Neutrophil (primary cell): ENCODE measurements at regions not wholly inside any gene's neighbourhood (a gene's known extent, or its start where the extent isn't known, plus 50 kb on each side); places are given as distances from the start of the nearest gene placed in this dataset.
"Not testable (repeated sequence)": the region's sequence is repeated elsewhere in the genome, so short reads cannot be mapped to it uniquely, and the experiment has no call there.

Experiments
- H3K27ac ChIP-seq: fragments of 200-600 bp; sonication (generic); 2 replicates; pipeline ENCODE4 v1.5.1; 2016; ENCODE audit warnings: mild to moderate bottlenecking, moderate library complexity
- H3K27me3 ChIP-seq: fragments of 200-600 bp; sonication (generic); 2 replicates; pipeline ENCODE4 v1.6.0; 2016; ENCODE audit warnings: mild to moderate bottlenecking
- H3K36me3 ChIP-seq: fragments of 200-600 bp; sonication (generic); 2 replicates; pipeline ENCODE4 v1.5.1; 2017
- H3K4me1 ChIP-seq, 2 experiments: fragments of 200-600 bp in 1 of 2; sonication (generic) in 1 of 2; 1 replicate in 1 of 2; 2 replicates in 1 of 2; pipeline versions ENCODE4 v1.5.1 to v1.6.1; 2013 to 2016; ENCODE audit warnings: low read depth in 1 of 2, low read length in 1 of 2, mild to moderate bottlenecking in 1 of 2, moderate library complexity in 1 of 2; ENCODE audit not compliant: control insufficient read depth in 1 of 2, insufficient read depth in 1 of 2
- H3K4me3 ChIP-seq, 2 experiments: fragments of 200-600 bp in 1 of 2; sonication (generic) in 1 of 2; 1 replicate in 1 of 2; 2 replicates in 1 of 2; pipeline ENCODE4 v1.5.1; 2013 to 2016; ENCODE audit warnings: low read depth in 1 of 2, low read length in 1 of 2, mild to moderate bottlenecking in 1 of 2, moderate library complexity in 1 of 2
- H3K9me3 ChIP-seq: fragments of 200-600 bp; sonication (generic); 2 replicates; pipeline ENCODE4 v1.5.1; 2016
- TF ChIP-seq, protein P1 (sequence below): fragments of 200-600 bp; sonication (generic); IDR thresholded peaks from 2 replicates; pipeline ENCODE4 v1.5.1; 2016; ENCODE audit warnings: antibody characterized with exemption

DNA sequence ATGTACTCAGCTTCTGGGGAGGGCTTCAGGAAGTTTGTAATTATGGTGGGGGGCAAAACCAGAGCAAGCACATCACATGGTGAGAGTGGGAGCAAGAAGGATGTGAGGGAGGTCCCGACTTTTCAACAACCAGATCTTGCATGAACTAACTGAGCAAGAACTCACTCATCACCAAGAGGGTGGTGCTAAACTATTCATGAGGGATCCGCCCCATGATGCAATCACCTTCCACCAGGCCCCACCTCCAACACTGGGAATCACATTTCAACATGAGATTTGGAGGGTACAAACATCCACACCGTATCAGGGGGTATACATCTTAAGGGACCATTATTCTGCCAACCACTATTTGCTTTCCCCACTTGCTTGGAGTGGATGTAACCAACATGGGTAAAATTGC, 209.6 kb upstream of the HNRNPA3 start:
- no peaks in the 10 kb centered on the region for H3K27me3 ChIP-seq
- TF ChIP-seq, protein P1, sequence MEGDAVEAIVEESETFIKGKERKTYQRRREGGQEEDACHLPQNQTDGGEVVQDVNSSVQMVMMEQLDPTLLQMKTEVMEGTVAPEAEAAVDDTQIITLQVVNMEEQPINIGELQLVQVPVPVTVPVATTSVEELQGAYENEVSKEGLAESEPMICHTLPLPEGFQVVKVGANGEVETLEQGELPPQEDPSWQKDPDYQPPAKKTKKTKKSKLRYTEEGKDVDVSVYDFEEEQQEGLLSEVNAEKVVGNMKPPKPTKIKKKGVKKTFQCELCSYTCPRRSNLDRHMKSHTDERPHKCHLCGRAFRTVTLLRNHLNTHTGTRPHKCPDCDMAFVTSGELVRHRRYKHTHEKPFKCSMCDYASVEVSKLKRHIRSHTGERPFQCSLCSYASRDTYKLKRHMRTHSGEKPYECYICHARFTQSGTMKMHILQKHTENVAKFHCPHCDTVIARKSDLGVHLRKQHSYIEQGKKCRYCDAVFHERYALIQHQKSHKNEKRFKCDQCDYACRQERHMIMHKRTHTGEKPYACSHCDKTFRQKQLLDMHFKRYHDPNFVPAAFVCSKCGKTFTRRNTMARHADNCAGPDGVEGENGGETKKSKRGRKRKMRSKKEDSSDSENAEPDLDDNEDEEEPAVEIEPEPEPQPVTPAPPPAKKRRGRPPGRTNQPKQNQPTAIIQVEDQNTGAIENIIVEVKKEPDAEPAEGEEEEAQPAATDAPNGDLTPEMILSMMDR: no peak
- H3K9me3 ChIP-seq: no peaks in the 10 kb centered on the region
- peaks cover 0 to 6% of the 10 kb centered on the region in 2 experiments for H3K4me1 ChIP-seq
- no peak overlapping the region for H3K27ac ChIP-seq
- no peak overlapping the region for H3K4me3 ChIP-seq
- no peaks in the 10 kb centered on the region for H3K36me3 ChIP-seq

DNA sequence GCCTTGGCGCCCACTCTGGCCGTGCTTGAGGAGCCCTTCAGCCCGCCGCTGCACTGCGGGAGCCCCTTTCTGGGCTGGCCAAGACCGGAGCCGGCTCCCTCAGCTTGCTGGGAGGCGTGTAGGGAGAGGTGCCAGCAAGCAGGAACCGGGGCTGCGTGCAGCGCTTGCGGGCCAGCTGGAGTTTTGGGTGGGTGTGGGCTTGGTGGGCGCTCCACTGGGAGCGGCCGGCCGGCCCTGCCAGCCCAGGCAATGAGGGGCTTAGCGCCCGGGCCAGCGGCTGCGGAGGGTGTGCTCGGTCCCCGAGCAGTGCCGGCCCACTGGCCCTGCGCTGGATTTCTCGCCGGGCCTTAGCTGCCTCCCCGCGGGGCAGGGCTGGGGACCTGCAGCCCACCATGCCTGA, 204.9 kb upstream of the HNRNPA3 start:
- not testable (repeated sequence) for H3K9me3 ChIP-seq, H3K36me3 ChIP-seq, H3K4me3 ChIP-seq, H3K27me3 ChIP-seq, H3K27ac ChIP-seq, H3K4me1 ChIP-seq

DNA sequence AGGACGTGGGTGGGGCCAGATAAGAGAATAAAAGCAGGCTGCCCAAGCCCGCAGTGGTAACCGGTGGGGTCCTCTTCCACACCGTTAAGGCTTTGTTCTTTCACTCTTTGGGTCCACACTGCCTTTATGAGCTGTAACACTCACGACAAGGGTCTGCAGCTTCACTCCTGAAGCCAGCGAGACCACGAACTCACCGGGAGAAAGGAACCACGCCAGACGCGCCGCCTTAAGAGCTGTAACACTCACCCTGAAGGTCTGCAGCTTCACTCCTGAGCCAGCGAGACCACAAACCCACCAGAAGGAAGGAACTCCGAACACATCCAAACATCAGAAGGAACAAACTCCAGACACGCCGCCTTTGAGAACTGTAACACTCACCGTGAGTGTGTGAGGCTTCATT, 203.9 kb upstream of the HNRNPA3 start:
- not testable (repeated sequence) for H3K4me3 ChIP-seq, H3K36me3 ChIP-seq, H3K27ac ChIP-seq, H3K27me3 ChIP-seq, H3K9me3 ChIP-seq, H3K4me1 ChIP-seq

DNA sequence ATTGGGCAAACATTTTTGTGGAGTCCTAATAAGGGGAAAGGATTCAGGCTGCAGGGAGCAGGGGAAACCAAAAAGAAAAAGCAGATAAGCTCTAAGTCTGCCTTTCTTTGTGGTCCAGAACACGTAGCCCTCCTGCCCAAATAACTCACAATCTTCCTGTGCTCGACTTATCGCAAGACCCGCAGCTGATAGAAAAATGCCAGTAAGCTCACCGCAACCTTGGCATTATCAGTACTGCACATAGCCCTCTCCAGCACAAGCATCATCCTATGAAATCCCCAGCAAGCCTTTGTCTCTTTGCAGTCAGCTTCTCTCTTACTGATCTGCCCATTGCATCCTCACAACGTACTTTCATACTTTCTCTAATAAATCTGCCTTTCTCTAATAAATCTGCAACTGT, 202.4 kb upstream of the HNRNPA3 start:
- H3K27ac ChIP-seq: no peak overlapping the region
- no peak overlapping the region for H3K4me3 ChIP-seq
- TF ChIP-seq, protein P1: no peak
- H3K36me3 ChIP-seq: no peaks in the 10 kb centered on the region
- no peaks in the 10 kb centered on the region for H3K27me3 ChIP-seq
- H3K4me1 ChIP-seq: no peaks in the 10 kb centered on the region
- no peaks in the 10 kb centered on the region for H3K9me3 ChIP-seq

DNA sequence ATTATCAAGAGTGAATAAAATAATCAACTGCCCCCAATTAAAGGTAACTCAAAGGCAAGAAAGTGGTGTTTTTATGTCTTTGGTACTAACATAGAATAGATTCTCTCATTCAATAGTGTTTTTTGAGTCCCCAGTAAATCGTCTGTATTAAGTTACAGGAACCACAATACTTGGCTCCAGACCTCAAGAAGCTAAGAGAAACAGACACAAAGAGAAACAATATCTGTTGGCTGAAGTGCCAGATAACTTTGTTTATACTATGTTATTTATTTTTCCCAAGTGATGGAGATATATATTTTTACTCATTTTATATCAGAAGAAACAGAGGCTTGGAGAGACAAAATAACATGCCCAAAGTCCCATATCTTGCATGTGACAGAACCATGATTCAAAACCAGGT, 201.7 kb upstream of the HNRNPA3 start:
- TF ChIP-seq, protein P1: no peak
- Histone ChIP-seq H3K9me3 (no peaks in the 10 kb centered on the region), H3K27me3 (no peaks in the 10 kb centered on the region), H3K4me1 (no peaks in the 10 kb centered on the region), H3K27ac (no peak overlapping the region), H3K36me3 (no peaks in the 10 kb centered on the region), H3K4me3 (no peak overlapping the region)

DNA sequence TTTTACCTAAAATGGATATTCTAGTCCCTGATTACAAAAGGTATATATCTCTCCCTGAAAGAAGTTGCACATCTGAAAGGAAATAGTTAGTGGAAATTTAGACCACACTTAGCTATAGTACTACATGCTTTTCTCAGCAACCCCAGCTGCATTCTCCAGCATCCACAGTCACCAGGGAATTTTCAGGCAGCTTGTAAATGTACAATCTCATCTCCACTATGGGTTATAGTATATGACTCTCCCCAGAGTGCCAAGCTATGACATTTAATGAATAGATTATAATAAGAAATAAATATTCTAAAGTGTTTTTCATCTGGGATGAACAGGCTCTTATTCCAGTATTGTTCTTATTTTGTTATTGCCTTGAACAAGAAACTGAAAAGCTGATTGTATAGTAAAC, 197.6 kb upstream of the HNRNPA3 start:
- H3K27me3 ChIP-seq: no peaks in the 10 kb centered on the region
- no peaks in the 10 kb centered on the region for H3K9me3 ChIP-seq
- no peak overlapping the region for H3K27ac ChIP-seq
- TF ChIP-seq, protein P1: no peak
- no peaks in the 10 kb centered on the region for H3K36me3 ChIP-seq
- no peak overlapping the region for H3K4me3 ChIP-seq
- no peaks in the 10 kb centered on the region for H3K4me1 ChIP-seq

DNA sequence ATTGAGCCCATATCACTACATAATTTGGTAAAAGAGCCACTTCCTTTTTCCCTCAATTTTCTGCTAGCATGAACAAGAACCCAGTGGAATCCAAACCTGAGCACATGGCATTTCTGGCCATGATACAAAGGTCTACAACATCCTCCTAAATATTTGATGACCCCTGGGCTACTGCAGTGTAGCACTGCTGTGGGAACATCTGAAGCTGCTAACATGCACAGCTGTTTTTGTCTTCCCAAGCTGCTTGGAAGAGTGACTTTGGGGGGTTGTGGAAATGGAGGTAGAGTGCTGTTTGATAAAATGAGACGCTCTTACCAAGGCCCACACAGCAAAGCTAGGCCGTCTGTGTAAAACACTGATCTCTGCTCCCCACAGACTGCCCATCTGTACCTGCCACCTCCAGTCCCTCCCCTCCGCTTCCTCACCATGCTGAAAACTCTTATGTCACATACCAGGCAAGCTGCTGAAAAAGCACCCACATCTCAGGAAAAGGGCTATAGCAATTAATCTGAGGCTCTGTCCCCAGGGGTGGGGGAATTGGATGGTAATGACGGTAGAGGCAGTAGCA, 197.2 kb upstream of the HNRNPA3 start:
- Histone ChIP-seq H3K27ac (no peak overlapping the region), H3K9me3 (no peaks in the 10 kb centered on the region), H3K4me1 (no peaks in the 10 kb centered on the region), H3K4me3 (no peak overlapping the region), H3K27me3 (no peaks in the 10 kb centered on the region), H3K36me3 (no peaks in the 10 kb centered on the region)
- TF ChIP-seq, protein P1: no peak
